Stomach (tissue), 8 donors: ENCODE measurements at regions not wholly inside any gene's neighbourhood (a gene's known extent, or its start where the extent isn't known, plus 50 kb on each side); places are given as distances from the start of the nearest gene placed in this dataset.

Experiments used
- DNase-seq, 2 donors: peaks; one replicate each; pipeline versions ENCODE4 v3.0.0 to v3.0.0-alpha.2; 2013 to 2019
- H3K27ac ChIP-seq, 5 donors: fragments of 200-600 bp in 4 of 5; sonication (generic) in 4 of 5; one replicate each; pipeline ENCODE4 v1.5.1; 2013 to 2019; ENCODE audit warnings: mild to moderate bottlenecking in 1 of 5, moderate library complexity in 1 of 5
- H3K27me3 ChIP-seq, 3 donors: fragments of 200-600 bp; sonication (generic); one replicate each; pipeline ENCODE4 v1.5.1; 2017 to 2019; ENCODE audit warnings: mixed run types in 1 of 3
- H3K36me3 ChIP-seq, 4 donors: fragments of 200-600 bp; sonication (generic); 1 replicate in 3 of 4; 2 replicates in 1 of 4; pipeline ENCODE4 v1.5.1; 2016 to 2019
- H3K4me1 ChIP-seq, 4 donors: fragments of 200-600 bp; sonication (generic); one replicate each; pipeline ENCODE4 v1.5.1; 2016 to 2019
- H3K4me3 ChIP-seq, 4 donors: fragments of 200-600 bp; sonication (generic) in 3 of 4; one replicate each; pipeline ENCODE4 v1.5.1; 2016 to 2019; ENCODE audit warnings: mild to moderate bottlenecking in 1 of 4
- H3K9me3 ChIP-seq, 4 donors: fragments of 200-600 bp; sonication (generic); one replicate each; pipeline ENCODE4 v1.5.1; 2016 to 2019
- CTCF ChIP-seq, 7 experiments: fragments of 450-650 bp in 4 of 7; fragments of 200-600 bp in 3 of 7; sonication (generic) in 3 of 7; IDR thresholded peaks; one replicate each; pipeline ENCODE4 v1.5.1; 2016 to 2019; ENCODE audit warnings: antibody characterized with exemption in 7 of 7, control low read depth in 2 of 7, mild to moderate bottlenecking in 1 of 7
- EP300 ChIP-seq: sonication (generic); formaldehyde crosslinking; IDR thresholded peaks from one replicate; pipeline ENCODE4 v1.6.1; 2017; ENCODE audit warnings: antibody characterized with exemption
- POLR2A ChIP-seq, 4 donors: fragments of 450-650 bp; IDR thresholded peaks; one replicate each; pipeline ENCODE4 v1.6.1; 2016; ENCODE audit warnings: antibody characterized with exemption in 4 of 4, control low read depth in 2 of 4, mild to moderate bottlenecking in 1 of 4, moderate library complexity in 1 of 4
- POLR2AphosphoS5 ChIP-seq, 3 donors: sonication (generic); formaldehyde crosslinking; IDR thresholded peaks; one replicate each; pipeline ENCODE4 v1.6.1; 2016; ENCODE audit warnings: antibody characterized with exemption in 3 of 3
- WGBS, 5 donors: extraction: QIAGEN DNeasy Blood & Tissue Kit in 3 of 5; methylation state at CpG; one replicate each; pipeline versions ENCODE4 v1.1.5 to v1.1.7; 2013 to 2018; 5-methylcytosine and 5-hydroxymethylcytosine counted together
- intact Hi-C: fragments of 100-400 bp; cut with DNase I; formaldehyde crosslinking; loops from one replicate; pipeline ENCODE4 v1.15.1; 2023; ENCODE audit warnings: low total_unique reads
- donor health status: healthy with polysubstance abuse.
- donor health status: Bipolar disorder and iron deficiency.
- donor health status: healthy.

DNA sequence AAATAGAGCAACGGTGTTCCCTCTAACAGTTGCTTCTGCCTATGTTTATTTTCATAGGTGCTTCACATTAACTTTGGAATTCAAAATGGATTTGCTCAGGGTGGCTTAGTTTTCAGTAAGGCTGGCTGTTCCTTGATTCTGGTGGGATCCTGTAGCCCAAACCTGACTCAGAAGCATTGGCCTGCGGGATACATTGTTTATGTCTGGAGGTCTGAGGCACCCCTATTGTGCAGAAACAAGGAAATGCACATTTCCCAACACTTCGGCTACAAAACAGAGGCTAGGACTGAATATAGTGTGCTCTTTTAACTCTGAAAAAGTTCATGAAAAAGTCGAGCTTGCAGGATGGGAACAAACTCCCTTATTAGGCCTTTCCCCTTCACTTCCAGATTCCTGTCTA lies 133.8 kb upstream of the F3 start:
- no peak for TF ChIP-seq CTCF (IDR thresholded peaks at IDR 0.05)
- TF ChIP-seq EP300, result no peak
- TF ChIP-seq POLR2AphosphoS5 (IDR thresholded peaks at IDR 0.05), result no peak
- TF ChIP-seq POLR2A (IDR thresholded peaks at IDR 0.05), result no peak
- Histone ChIP-seq H3K27ac (peak overlapping the region in 2 of 5 donors; percentile 50 to 86), H3K36me3 (no peaks in the 10 kb centered on the region), H3K4me1 (peaks cover 6 to 23% (median 15%) of the 10 kb centered on the region in 4 donors), H3K4me3 (no peak overlapping the region), H3K9me3 (no peaks in the 10 kb centered on the region), H3K27me3 (no peaks in the 10 kb centered on the region)
- 59 to 73% (median 63%) methylated on average over 4 of the region's 4 CpGs for WGBS, 5 donors
- intact Hi-C loops, result no loop called here
- DNase-seq, result no peak

- Histone ChIP-seq H3K4me3 (no peak overlapping the region), H3K9me3 (no peaks in the 10 kb centered on the region), H3K4me1 (peaks cover 6 to 23% (median 15%) of the 10 kb centered on the region in 4 donors), H3K36me3 (no peaks in the 10 kb centered on the region), H3K27ac (no peak overlapping the region), H3K27me3 (no peaks in the 10 kb centered on the region)
- WGBS, 5 donors, result 81 to 100% (median 95%) methylated on average over 1 of the region's 1 CpG
- TF ChIP-seq POLR2A (IDR thresholded peaks at IDR 0.05) (no peak), EP300 (no peak), POLR2AphosphoS5 (IDR thresholded peaks at IDR 0.05) (no peak), CTCF (IDR thresholded peaks at IDR 0.05) (no peak)
- no peak for DNase-seq
- intact Hi-C loops, result no loop called here
Measured at GRCh38 chr1:94674876-94675275, 133.3 kb upstream of the F3 start.

- 84 to 94% (median 89%) methylated on average over 6 of the region's 6 CpGs for WGBS, 5 donors
- Histone ChIP-seq H3K36me3 (no peaks in the 10 kb centered on the region), H3K4me3 (no peak overlapping the region), H3K9me3 (no peaks in the 10 kb centered on the region), H3K4me1 (peaks cover 4 to 21% (median 15%) of the 10 kb centered on the region in 4 donors), H3K27me3 (no peaks in the 10 kb centered on the region), H3K27ac (no peak overlapping the region)
- TF ChIP-seq POLR2AphosphoS5 (IDR thresholded peaks at IDR 0.05) (no peak), CTCF (IDR thresholded peaks at IDR 0.05) (no peak)
- intact Hi-C loops, result no loop called here
- no peak for DNase-seq
Measured at GRCh38 chr1:94672934-94673333, 131.4 kb upstream of the F3 start.

GRCh38 chr1:94672001-94672400 lies 130.4 kb upstream of the F3 start:
- Histone ChIP-seq H3K27me3 (no peaks in the 10 kb centered on the region), H3K9me3 (no peaks in the 10 kb centered on the region), H3K27ac (no peak overlapping the region), H3K4me1 (peaks cover 0 to 12% (median 11%) of the 10 kb centered on the region in 4 donors), H3K36me3 (no peaks in the 10 kb centered on the region), H3K4me3 (no peak overlapping the region)
- TF ChIP-seq EP300, result no peak
- no peak for TF ChIP-seq POLR2AphosphoS5 (IDR thresholded peaks at IDR 0.05)
- no peak for TF ChIP-seq POLR2A (IDR thresholded peaks at IDR 0.05)
- TF ChIP-seq CTCF (IDR thresholded peaks at IDR 0.05), result no peak
- 89 to 97% (median 93%) methylated on average over 2 of the region's 2 CpGs for WGBS, 5 donors
- DNase-seq, result no peak
- intact Hi-C loops, result no loop called here
